Caco-2 (cell line): ENCODE measurements at regions not wholly inside any gene's neighbourhood (a gene's known extent, or its start where the extent isn't known, plus 50 kb on each side); places are given as distances from the start of the nearest gene placed in this dataset.

Experiments
- BruUV-seq: library from RNA; stranded (reverse); fragments of 400-500 nt; replicated peaks from 2 replicates; lab custom pipeline; 2021; lab: Mats Ljungman, UMichigan
- CTCF ChIA-PET: fragments of 300-600 bp; sonication (Branson Sonifier 250); formaldehyde crosslinking; loops from one replicate; lab custom pipeline; 2022; ENCODE audit warnings: antibody characterized with exemption; lab: Charles Lee
- POLR2A ChIA-PET: fragments of 300-600 bp; sonication (Branson Sonifier 250); formaldehyde crosslinking; loops from one replicate; lab custom pipeline; 2022; ENCODE audit warnings: antibody characterized with exemption; lab: Charles Lee
- DNase-seq, 2 experiments: peaks; one replicate each; pipeline versions ENCODE4 v3.0.0 to v3.0.0-alpha.2; 2020 to 2022
- H3K27me3 ChIP-seq: replicated peaks from 2 replicates; pipeline ENCODE4 v1.6.0; 2011; ENCODE audit warnings: low read length; ENCODE audit not compliant: control insufficient read depth, insufficient read depth
- H3K36me3 ChIP-seq: 2 replicates; pipeline ENCODE4 v1.5.1; 2011; ENCODE audit warnings: low read length; ENCODE audit not compliant: control insufficient read depth, insufficient read depth
- H3K4me1 ChIP-seq: fragments of 250-450 bp; sonication (Bioruptor Pico); 2 replicates; pipeline ENCODE4 v1.5.1; 2020; ENCODE audit warnings: mild to moderate bottlenecking
- H3K4me3 ChIP-seq: 2 replicates; pipeline ENCODE4 v1.5.1; 2011; ENCODE audit warnings: low read depth, mild to moderate bottlenecking, control low read depth, low read length
- H3K9me3 ChIP-seq: fragments of 250-450 bp; sonication (Bioruptor Pico); 2 replicates; pipeline ENCODE4 v1.5.1; 2020; ENCODE audit warnings: mild to moderate bottlenecking, moderate library complexity
- H3K27ac Mint-ChIP-seq: one replicate; pipeline ENCODE4 v1.8.0; 2022; ENCODE audit warnings: mixed read lengths; ENCODE audit not compliant: unreplicated experiment
- H3K27me3 Mint-ChIP-seq: one replicate; pipeline ENCODE4 v1.8.0; 2022; ENCODE audit warnings: mixed read lengths; ENCODE audit not compliant: insufficient read depth, unreplicated experiment
- H3K36me3 Mint-ChIP-seq: one replicate; pipeline ENCODE4 v1.8.0; 2022; ENCODE audit warnings: mild to moderate bottlenecking, mixed read lengths; ENCODE audit not compliant: insufficient read depth, unreplicated experiment
- H3K4me1 Mint-ChIP-seq: one replicate; pipeline ENCODE4 v1.8.0; 2022; ENCODE audit warnings: low read depth, mixed read lengths; ENCODE audit not compliant: unreplicated experiment
- H3K4me3 Mint-ChIP-seq: one replicate; pipeline ENCODE4 v1.8.0; 2022; ENCODE audit warnings: mild to moderate bottlenecking, moderate library complexity, mixed read lengths; ENCODE audit not compliant: unreplicated experiment
- H3K9me3 Mint-ChIP-seq: one replicate; pipeline ENCODE4 v1.8.0; 2022; ENCODE audit warnings: mixed read lengths; ENCODE audit not compliant: unreplicated experiment
- intact Hi-C: fragments of 100-400 bp; cut with micrococcal nuclease; formaldehyde crosslinking; loops from one replicate; pipeline ENCODE4 v1.10.0; 2022; ENCODE audit not compliant: unreplicated experiment
- TF ChIP-seq, protein P1 (sequence below), 2 experiments: fragments of 200-600 bp in 1 of 2; IDR thresholded peaks; 1 replicate in 1 of 2; 2 replicates in 1 of 2; pipeline versions ENCODE4 v1.5.1 to v1.8.0; 2011 to 2022; ENCODE audit warnings: antibody characterized with exemption in 1 of 2, control low read depth in 1 of 2, inconsistent platforms in 1 of 2, low read depth in 1 of 2, low read length in 1 of 2, mild to moderate bottlenecking in 1 of 2, moderate library complexity in 1 of 2; ENCODE audit not compliant: insufficient read depth in 1 of 2, severe bottlenecking in 1 of 2, unreplicated experiment in 1 of 2

DNA sequence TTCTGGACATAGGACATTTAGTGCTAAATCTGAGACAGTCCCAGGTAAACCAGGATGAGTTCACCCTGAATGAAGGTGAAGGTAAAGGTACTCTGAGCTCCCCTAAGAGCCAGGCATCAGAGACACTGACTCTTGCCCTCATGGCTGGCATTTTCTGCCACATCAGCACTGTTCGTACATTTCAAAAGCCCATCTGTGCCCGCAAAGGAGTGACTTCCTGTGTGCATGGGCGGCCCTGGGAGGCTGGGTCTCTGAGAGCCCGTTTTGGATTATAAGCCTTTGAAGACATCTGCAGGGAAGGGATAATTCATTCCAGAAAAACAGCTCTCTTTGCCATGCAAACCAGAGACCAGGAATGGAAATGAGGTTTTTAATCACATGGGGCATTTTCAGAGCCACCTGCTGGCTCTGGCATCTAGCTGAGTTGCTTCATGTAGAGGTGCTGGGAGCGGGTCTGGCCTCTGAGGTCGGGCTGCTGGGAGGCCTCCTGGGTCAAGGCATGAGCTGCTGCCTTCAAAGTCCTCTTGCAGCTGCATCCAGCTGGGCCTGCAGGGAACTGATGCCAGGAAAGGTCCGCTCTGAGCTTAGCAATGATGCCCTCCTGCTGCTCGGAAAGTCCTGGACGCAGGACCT lies 348.3 kb downstream of the DHX35 start:
- peaks cover 18% of the 10 kb centered on the region for H3K27me3 Mint-ChIP-seq
- H3K36me3 Mint-ChIP-seq: no peaks in the 10 kb centered on the region
- Histone ChIP-seq H3K4me3 (no peak overlapping the region), H3K9me3 (no peaks in the 10 kb centered on the region), H3K36me3 (no peaks in the 10 kb centered on the region), H3K4me1 (no peaks in the 10 kb centered on the region), H3K27me3 (no peaks in the 10 kb centered on the region)
- intact Hi-C loops: no loop called here
- H3K4me3 Mint-ChIP-seq: no peak overlapping the region
- H3K27ac Mint-ChIP-seq: no peak overlapping the region
- H3K9me3 Mint-ChIP-seq: no peaks in the 10 kb centered on the region
- H3K4me1 Mint-ChIP-seq: no peaks in the 10 kb centered on the region
- TF ChIP-seq, protein P1, sequence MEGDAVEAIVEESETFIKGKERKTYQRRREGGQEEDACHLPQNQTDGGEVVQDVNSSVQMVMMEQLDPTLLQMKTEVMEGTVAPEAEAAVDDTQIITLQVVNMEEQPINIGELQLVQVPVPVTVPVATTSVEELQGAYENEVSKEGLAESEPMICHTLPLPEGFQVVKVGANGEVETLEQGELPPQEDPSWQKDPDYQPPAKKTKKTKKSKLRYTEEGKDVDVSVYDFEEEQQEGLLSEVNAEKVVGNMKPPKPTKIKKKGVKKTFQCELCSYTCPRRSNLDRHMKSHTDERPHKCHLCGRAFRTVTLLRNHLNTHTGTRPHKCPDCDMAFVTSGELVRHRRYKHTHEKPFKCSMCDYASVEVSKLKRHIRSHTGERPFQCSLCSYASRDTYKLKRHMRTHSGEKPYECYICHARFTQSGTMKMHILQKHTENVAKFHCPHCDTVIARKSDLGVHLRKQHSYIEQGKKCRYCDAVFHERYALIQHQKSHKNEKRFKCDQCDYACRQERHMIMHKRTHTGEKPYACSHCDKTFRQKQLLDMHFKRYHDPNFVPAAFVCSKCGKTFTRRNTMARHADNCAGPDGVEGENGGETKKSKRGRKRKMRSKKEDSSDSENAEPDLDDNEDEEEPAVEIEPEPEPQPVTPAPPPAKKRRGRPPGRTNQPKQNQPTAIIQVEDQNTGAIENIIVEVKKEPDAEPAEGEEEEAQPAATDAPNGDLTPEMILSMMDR (IDR thresholded peaks at IDR 0.05; ENCODE audit: insufficient read depth in 1 of 2, low read depth in 1 of 2, low read length in 1 of 2, severe bottlenecking in 1 of 2, unreplicated experiment in 1 of 2): no peak
- no TSS peak for BruUV-seq
- ChIA-PET POLR2A (no interaction called here), CTCF (no interaction called here)
- DNase-seq: no peak

DNA sequence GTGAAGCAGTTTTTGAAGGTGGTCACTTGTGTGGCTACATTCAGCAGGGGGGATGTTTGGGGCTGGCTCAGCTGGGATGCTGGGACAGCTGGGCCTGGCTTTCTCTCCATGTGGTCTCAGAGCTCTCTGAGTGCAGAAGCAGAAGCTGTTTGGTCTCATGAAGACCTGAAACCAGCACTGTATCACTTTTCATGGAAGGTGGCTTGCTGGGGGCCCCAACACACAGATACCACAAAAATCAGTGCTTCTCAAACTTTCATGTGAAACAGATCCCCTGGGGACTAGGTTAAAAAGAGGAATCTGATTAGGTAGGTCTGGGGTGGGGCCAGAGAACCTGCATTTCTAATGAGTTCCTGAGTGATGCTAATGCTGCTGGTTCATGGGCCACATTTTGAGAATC lies 347.3 kb downstream of the DHX35 start:
- BruUV-seq: no TSS peak
- Mint-ChIP-seq H3K36me3 (no peaks in the 10 kb centered on the region), H3K27me3 (peaks cover 18% of the 10 kb centered on the region), H3K27ac (no peak overlapping the region), H3K9me3 (no peaks in the 10 kb centered on the region), H3K4me1 (no peaks in the 10 kb centered on the region), H3K4me3 (no peak overlapping the region)
- TF ChIP-seq, protein P1 (IDR thresholded peaks at IDR 0.05; ENCODE audit: insufficient read depth in 1 of 2, low read depth in 1 of 2, low read length in 1 of 2, severe bottlenecking in 1 of 2, unreplicated experiment in 1 of 2): no peak
- Histone ChIP-seq H3K4me3 (no peak overlapping the region), H3K27me3 (no peaks in the 10 kb centered on the region), H3K36me3 (no peaks in the 10 kb centered on the region), H3K4me1 (no peaks in the 10 kb centered on the region), H3K9me3 (no peaks in the 10 kb centered on the region)
- no peak for DNase-seq
- ChIA-PET CTCF (interaction anchor here (0.6 kb wide), 1 partner anchor 12 kb away, joined by 6 read pairs; no protein-coding TSS in a partner anchor), POLR2A (no interaction called here)
- intact Hi-C loops: no loop called here

DNA sequence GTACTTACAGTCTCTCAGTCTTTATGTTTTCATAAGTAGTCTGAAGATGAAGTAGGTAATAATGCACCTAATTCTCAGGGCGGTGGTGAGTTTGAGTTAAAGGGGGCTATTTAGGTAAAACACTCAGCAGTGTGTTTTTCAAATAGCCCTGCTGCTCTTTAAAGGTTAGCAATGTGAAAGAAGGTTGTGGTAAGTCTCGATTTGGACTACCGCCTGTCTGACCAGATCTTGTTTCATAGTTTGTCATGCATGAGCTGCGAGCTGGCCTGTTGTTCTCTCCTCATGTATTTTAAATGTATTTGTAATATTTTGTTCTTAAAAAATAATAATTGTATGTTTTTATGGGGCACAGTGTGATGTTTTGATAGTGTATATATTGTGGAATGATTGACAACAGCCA lies 340.2 kb downstream of the DHX35 start:
- H3K27me3 Mint-ChIP-seq: no peaks in the 10 kb centered on the region
- POLR2A ChIA-PET: no interaction called here
- Histone ChIP-seq H3K9me3 (no peaks in the 10 kb centered on the region), H3K36me3 (no peaks in the 10 kb centered on the region), H3K27me3 (no peaks in the 10 kb centered on the region), H3K4me3 (no peak overlapping the region), H3K4me1 (no peaks in the 10 kb centered on the region)
- CTCF ChIA-PET: no interaction called here
- H3K4me1 Mint-ChIP-seq: no peaks in the 10 kb centered on the region
- DNase-seq: no peak
- intact Hi-C loops: no loop called here
- no peak overlapping the region for H3K27ac Mint-ChIP-seq
- H3K36me3 Mint-ChIP-seq: no peaks in the 10 kb centered on the region
- no peaks in the 10 kb centered on the region for H3K9me3 Mint-ChIP-seq
- TF ChIP-seq, protein P1 (IDR thresholded peaks at IDR 0.05; ENCODE audit: insufficient read depth in 1 of 2, low read depth in 1 of 2, low read length in 1 of 2, severe bottlenecking in 1 of 2, unreplicated experiment in 1 of 2): no peak
- no TSS peak for BruUV-seq
- H3K4me3 Mint-ChIP-seq: no peak overlapping the region
